ENCODE measurements at regions not wholly inside any gene's neighbourhood (a gene's known extent, or its start where the extent isn't known, plus 50 kb on each side); places are given as distances from the start of the nearest gene placed in this dataset.

GRCh38 chr5:173672891-173673290, 56.4 kb upstream of the BOD1 start:
- H3K4me1 ChIP-seq (ENCODE audit: insufficient read depth): peaks cover 21% of the 10 kb centered on the region
- H3K4me2 ChIP-seq: no peak overlapping the region
- no peaks in the 10 kb centered on the region for H3K79me2 ChIP-seq
- H3K27me3 ChIP-seq: no peaks in the 10 kb centered on the region
- H3K4me3 ChIP-seq: no peak overlapping the region
- WGBS (ENCODE audit: low lambda C conversion rate, missing lambda C conversion rate): 83% methylated on average over 11 of the region's 11 CpGs
- H3K9me3 ChIP-seq (ENCODE audit: low read depth): no peaks in the 10 kb centered on the region
- H3K36me3 ChIP-seq (replicated peaks; ENCODE audit: insufficient read depth, low read depth): no peaks in the 10 kb centered on the region
- no peak for TF ChIP-seq EZH2 (IDR thresholded peaks at IDR 0.05; ENCODE audit: borderline replicate concordance)
- TF ChIP-seq EZH2phosphoT487 (IDR thresholded peaks at IDR 0.05; ENCODE audit: low read depth, severe bottlenecking, unreplicated experiment): no peak
- TF ChIP-seq CTCF (IDR thresholded peaks at IDR 0.05; ENCODE audit: poor library complexity): no peak
- H4K20me1 ChIP-seq (ENCODE audit: insufficient read depth, poor library complexity, severe bottlenecking): no peaks in the 10 kb centered on the region
- H3K9me2 ChIP-seq (replicated peaks; ENCODE audit: insufficient read depth): no peaks in the 10 kb centered on the region
- H2AFZ ChIP-seq: no peak overlapping the region
- no peak overlapping the region for H3K27ac ChIP-seq
- no peak for DNase-seq (ENCODE audit: low spot score)

GRCh38 chr5:173673295-173674101, 57.0 kb upstream of the BOD1 start:
- TF ChIP-seq EZH2 (IDR thresholded peaks at IDR 0.05; ENCODE audit: borderline replicate concordance): no peak
- no peak for TF ChIP-seq CTCF (IDR thresholded peaks at IDR 0.05; ENCODE audit: poor library complexity)
- no peak for TF ChIP-seq EZH2phosphoT487 (IDR thresholded peaks at IDR 0.05; ENCODE audit: low read depth, severe bottlenecking, unreplicated experiment)
- Histone ChIP-seq H3K27ac (no peak overlapping the region), H3K4me2 (no peak overlapping the region), H3K27me3 (no peaks in the 10 kb centered on the region), H3K4me3 (no peak overlapping the region), H4K20me1 (ENCODE audit: insufficient read depth, poor library complexity, severe bottlenecking) (no peaks in the 10 kb centered on the region), H3K36me3 (replicated peaks; ENCODE audit: insufficient read depth, low read depth) (no peaks in the 10 kb centered on the region), H3K9me2 (replicated peaks; ENCODE audit: insufficient read depth) (no peaks in the 10 kb centered on the region), H3K9me3 (ENCODE audit: low read depth) (no peaks in the 10 kb centered on the region), H2AFZ (no peak overlapping the region), H3K79me2 (no peaks in the 10 kb centered on the region), H3K4me1 (ENCODE audit: insufficient read depth) (peaks cover 21% of the 10 kb centered on the region)
- 77% methylated on average over 16 of the region's 16 CpGs for WGBS (ENCODE audit: low lambda C conversion rate, missing lambda C conversion rate)
- DNase-seq (ENCODE audit: low spot score): no peak

- H3K27ac ChIP-seq: no peak overlapping the region
- WGBS (ENCODE audit: low lambda C conversion rate, missing lambda C conversion rate): 86% methylated on average over 6 of the region's 6 CpGs
These were observed 59.0 kb upstream of the BOD1 start for GRCh38 chr5:173675287-173675996.

GRCh38 chr5:173676375-173676774, 59.9 kb upstream of the BOD1 start:
- H2AFZ ChIP-seq: no peak overlapping the region
- WGBS (ENCODE audit: low lambda C conversion rate, missing lambda C conversion rate): 98% methylated on average over 2 of the region's 2 CpGs
- peaks cover 7% of the 10 kb centered on the region for H3K4me1 ChIP-seq (ENCODE audit: insufficient read depth)
- no peaks in the 10 kb centered on the region for H3K9me2 ChIP-seq (replicated peaks; ENCODE audit: insufficient read depth)
- no peaks in the 10 kb centered on the region for H4K20me1 ChIP-seq (ENCODE audit: insufficient read depth, poor library complexity, severe bottlenecking)
- no peak overlapping the region for H3K27ac ChIP-seq
- no peak for DNase-seq (ENCODE audit: low spot score)
- no peaks in the 10 kb centered on the region for H3K9me3 ChIP-seq (ENCODE audit: low read depth)
- H3K36me3 ChIP-seq (replicated peaks; ENCODE audit: insufficient read depth, low read depth): no peaks in the 10 kb centered on the region
- no peak for TF ChIP-seq EZH2 (IDR thresholded peaks at IDR 0.05; ENCODE audit: borderline replicate concordance)
- TF ChIP-seq EZH2phosphoT487 (IDR thresholded peaks at IDR 0.05; ENCODE audit: low read depth, severe bottlenecking, unreplicated experiment): no peak
- no peak for TF ChIP-seq CTCF (IDR thresholded peaks at IDR 0.05; ENCODE audit: poor library complexity)
- no peak overlapping the region for H3K4me2 ChIP-seq
- H3K27me3 ChIP-seq: no peaks in the 10 kb centered on the region
- H3K4me3 ChIP-seq: no peak overlapping the region
- H3K79me2 ChIP-seq: no peaks in the 10 kb centered on the region

More at GRCh38 chr5:173675287-173675996, 59.0 kb upstream of the BOD1 start:
- Histone ChIP-seq H3K27me3 (no peaks in the 10 kb centered on the region), H3K36me3 (replicated peaks; ENCODE audit: insufficient read depth, low read depth) (no peaks in the 10 kb centered on the region), H2AFZ (no peak overlapping the region), H3K4me1 (ENCODE audit: insufficient read depth) (peaks cover 14% of the 10 kb centered on the region), H3K79me2 (no peaks in the 10 kb centered on the region), H3K4me2 (no peak overlapping the region), H3K4me3 (no peak overlapping the region), H3K9me3 (ENCODE audit: low read depth) (no peaks in the 10 kb centered on the region), H4K20me1 (ENCODE audit: insufficient read depth, poor library complexity, severe bottlenecking) (no peaks in the 10 kb centered on the region), H3K9me2 (replicated peaks; ENCODE audit: insufficient read depth) (no peaks in the 10 kb centered on the region)
- DNase-seq (ENCODE audit: low spot score): no peak
- TF ChIP-seq EZH2 (IDR thresholded peaks at IDR 0.05; ENCODE audit: borderline replicate concordance): no peak

Data from hepatocyte (in vitro differentiated cells).